NCI-H1417 treated with DMSO at 0.1 percent for 48 hours (cell line): ENCODE measurements at regions not wholly inside any gene's neighbourhood (a gene's known extent, or its start where the extent isn't known, plus 50 kb on each side); places are given as distances from the start of the nearest gene placed in this dataset.
"Not testable (repeated sequence)": the region's sequence is repeated elsewhere in the genome, so short reads cannot be mapped to it uniquely, and the experiment has no call there.

Source experiments
- DNase-seq: peaks from one replicate; lab custom pipeline; 2025; lab: John Stamatoyannopoulos, UW

DNA sequence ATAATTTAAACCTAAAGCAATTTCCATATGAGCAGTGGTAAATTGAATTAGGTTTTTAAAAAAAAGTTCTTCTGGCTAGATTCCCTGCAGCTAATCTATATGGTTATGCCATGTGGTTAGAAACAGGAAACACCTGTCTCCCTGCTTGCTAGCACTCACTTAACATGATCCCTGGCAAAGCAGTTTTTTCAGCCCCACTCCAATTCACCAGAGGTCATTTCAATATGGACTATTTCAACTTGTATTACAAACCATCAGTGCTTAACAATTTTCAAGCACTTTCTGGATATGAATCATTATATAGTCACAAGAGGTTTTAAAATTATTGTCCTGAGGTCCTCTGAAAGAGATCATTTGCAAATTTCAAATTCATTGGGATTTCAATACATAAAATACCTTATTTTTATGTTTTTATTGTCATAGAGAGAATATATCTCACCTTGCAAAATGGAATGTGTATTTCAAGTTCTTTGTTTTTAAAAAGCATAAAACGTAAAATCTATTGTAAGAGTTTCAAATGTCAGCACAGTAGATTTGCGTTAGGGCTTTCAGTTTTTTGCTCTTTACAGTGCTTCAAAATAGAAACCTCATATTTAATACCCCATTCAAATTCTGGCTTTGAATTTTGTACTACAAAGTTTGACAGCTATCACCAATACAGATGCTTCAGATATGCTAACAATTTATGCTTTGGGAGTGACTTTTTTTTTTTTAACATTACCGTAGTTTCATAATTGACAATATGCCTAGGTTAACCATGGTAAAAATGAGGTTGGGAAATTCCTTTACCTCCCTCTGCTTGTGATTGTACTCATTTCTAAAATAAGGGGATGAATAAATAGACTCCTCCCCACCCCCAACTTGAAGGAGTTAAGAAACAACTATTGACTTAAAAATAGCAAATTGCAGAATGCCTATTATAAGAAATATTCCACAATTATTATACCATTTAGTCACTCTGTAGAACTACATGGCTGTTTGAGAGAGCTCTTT is 117.5 kb upstream of the HGF start:
- peak; percentile 40 for DNase-seq

DNA sequence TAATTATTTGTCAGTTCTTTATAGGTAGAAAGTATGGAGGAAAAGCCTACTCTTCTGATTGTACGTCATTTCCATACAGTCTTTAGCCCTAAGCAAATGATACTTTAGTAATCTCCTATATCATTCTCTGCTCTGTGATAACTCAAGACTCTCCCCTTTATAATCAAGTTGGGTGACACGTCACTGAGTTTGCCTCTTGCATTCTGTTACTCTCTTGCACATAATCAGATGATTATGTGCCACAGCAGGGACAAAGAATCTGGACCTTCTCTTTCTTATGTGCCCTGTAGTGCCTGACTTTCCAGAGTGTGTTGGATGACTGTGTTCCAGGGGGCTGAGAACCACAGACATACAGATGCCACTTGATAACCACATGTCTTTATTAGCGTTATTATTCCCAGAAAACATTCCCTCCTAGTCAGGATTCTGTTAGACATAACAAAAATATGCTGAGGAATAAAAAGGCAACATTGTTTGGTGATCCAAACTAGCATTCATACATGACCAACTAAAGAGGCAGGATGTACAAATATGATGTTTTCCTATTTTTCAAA is 116.4 kb upstream of the HGF start:
- DNase-seq = no peak

DNA sequence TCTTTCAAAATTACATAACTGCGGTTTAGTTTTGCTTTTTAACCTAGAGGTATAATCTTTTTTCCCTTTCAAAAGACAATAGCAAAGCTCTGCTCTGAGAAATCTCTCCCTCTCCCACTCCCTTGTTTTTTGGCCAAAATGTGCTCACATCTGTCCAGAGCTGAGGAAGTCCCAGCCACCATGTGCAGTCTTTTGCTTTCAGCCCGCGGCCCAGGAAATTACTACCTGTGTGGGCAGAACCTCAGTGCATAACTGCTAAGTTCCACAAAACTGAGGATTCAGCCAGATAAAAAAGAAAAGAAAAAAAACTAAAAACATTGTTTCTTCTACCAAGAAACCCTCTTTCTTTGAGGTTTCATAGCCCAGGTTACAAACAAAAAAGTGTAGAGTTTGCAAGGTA is 115.0 kb upstream of the HGF start:
- DNase-seq = no peak

DNA sequence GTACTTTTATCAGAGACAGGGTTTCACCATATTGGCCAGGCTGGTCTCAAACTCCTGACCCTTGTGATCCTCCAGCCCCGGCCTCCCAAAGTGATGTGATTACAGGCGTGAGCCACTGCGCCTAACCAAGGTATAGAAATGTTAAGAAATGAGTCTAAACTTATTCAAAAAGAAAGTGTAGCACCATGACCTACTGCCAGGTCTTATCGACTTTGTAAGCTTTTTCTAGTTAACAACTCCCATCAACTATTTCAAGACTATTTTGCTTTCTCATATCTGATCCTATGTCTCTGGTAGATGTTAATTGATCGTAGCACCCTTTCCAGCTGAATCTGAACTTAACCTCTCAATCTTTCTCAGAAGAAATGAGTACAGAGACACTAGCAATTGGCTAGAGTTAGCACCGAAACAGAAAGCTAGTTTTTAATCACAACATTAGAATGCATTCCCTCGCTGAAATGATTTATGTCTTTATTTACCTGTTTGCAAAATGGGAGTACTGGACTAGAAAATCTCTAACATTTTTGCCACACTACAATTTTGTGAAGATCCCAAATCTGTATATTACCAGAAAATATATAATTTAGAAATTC is 114.0 kb upstream of the HGF start:
- no peak for DNase-seq

DNA sequence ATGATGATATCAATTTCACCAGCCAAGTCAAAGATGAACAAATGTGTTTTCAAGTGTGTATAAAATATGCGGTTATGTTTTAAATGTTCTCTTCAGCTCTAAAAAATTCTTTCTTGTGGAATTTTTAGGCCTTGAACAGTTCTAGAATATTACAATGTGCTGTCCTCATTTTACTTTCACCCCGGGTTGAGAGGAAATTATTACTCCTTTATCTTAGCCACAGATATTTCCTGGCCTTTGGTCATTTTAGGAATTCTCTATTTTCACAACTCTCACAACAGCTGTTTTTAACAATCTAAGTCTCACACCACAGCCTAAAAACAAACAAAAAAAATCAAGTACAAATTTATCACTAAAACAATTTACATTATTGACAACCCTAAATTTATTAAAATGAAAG is 112.2 kb upstream of the HGF start:
- no peak for DNase-seq

DNA sequence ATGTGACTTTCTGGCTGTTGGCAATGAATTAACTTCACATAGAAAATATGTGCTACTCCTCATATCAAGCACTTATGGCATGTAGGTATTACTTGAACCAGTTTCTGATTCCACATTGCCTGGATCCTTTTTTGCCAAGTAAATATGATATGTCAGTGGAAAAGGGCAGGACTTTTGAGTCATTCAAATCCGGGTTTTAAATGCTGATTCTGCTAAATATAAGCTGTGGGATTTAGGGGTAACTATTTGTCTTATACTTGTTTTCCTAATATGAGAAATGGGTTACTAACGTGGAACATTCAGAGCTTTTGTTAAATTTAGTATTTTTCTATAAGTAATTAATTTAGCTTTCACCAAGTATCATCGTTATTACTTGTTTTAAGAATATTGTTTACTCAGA is 108.0 kb upstream of the HGF start:
- no peak for DNase-seq

DNA sequence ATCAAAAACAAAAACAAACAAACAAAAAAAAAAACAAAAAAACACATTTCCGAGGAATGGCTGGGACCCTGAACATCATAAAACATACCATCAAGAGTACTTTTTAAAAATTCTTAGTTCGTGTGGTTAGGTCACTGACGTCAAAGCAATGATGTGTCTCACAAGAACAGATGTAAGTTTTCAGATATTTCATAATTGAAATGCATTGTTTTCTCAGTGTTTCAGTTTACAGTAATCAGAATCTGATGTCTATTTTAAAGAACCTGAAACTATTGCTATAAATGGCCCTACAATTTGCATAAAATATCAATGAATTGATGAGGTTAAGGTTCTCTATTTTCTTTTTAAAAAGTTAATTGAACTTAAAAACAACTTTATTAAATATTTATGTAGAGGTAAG is 103.7 kb upstream of the HGF start:
- no peak for DNase-seq

DNA sequence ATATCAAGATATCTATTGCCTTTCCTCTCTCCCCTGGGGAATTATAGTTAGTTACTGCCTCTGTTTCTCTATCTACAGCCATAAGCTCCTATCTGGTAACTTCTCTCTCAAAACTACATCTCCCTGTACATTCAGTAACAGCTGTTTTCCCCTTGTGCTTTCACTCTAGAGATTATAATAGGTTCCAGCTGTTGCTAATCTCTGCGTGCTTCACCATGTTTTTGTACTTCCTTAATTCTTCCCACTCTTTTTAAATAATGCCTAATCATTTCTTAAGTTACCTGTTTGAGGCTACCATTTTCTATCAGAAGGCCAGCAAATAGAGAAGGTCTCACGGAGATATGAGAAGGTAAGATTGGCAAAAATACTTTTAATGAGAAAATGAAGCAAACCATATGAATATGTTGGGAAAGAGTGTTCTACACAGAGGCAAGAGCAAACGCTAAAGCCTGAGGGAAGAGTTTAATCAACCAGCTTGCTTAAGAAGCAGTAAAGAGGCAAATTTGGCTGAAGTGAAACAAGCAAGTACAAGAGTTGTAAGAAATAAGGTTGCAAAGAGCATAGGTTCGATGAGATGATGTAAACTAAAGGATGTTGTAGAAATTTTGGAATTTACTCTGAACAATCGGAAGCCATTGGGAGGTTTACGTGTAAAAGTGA is 101.9 kb upstream of the HGF start:
- DNase-seq = no peak

DNA sequence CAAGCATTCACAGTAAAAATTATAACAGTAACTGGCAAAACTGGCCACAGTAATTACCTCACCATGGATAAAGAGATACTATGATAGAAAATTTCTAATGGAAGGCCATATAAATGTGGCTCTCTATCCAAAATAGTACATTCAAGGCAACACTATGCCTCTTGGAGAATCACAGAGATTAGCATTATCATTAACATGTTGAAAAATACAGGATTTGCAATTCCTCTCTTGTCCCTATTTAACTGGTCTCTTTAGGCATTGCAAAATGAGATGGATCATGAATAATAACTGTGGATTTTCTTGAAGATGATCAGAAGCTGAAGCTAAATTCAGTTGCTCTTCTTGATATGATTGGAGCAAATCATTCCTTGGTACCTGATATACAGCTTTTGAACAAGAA is 100.8 kb upstream of the HGF start:
- DNase-seq = no peak

DNA sequence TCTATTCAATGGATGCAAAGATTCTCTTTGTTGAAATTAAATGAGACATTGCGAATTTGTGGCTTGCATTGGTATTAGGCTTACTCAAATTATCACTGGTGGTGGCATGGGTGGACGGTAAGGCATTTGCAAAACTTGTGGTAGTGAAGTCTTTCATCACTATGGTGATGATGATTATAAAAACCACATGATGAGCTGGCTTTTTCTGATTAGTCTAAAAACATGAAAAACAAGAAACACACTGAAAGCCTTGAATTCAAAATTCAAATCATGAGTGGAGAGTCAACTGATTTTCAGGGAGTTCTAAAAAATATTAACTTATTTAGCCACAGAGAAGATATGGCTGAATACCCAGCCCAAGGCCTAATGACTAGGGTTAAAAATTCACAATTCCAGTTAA is 99.8 kb upstream of the HGF start:
- DNase-seq = no peak

DNA sequence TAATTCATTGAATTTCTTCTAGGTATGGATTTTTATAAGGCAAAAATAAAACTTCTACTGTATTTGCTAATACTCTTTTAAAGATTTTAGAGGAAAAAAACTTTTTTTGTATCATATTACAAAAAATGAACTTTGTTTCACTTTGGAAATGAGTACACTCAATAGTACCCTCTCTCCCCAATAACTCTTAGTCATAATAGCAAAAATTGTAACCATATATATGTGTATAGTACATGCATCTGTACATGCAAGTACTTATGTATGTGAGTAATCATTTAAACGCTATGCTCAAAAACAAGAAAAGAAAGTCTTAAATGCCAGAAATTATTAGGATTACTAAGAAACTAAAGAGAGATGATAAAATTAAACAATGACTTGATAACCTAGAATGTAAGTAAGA is 95.9 kb upstream of the HGF start:
- no peak for DNase-seq

DNA sequence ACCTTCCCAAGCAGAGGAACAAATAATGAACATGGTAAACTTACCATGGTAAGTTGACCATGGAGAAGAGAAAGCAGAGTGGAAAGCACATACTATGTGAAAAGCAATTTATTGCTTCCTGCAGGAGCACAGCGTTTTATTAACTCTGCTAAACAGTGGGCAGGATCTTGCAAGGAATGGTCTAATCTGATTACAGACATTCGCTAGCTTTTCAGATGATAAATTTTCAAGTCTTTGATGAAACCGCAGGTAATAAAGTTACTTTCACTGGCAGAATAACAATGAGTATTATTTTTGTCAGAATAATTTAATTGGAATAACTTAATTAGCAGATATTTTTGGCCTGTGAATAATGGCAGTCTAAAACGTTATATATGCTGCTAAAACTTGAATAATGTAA is 89.6 kb upstream of the HGF start:
- no peak for DNase-seq

DNA sequence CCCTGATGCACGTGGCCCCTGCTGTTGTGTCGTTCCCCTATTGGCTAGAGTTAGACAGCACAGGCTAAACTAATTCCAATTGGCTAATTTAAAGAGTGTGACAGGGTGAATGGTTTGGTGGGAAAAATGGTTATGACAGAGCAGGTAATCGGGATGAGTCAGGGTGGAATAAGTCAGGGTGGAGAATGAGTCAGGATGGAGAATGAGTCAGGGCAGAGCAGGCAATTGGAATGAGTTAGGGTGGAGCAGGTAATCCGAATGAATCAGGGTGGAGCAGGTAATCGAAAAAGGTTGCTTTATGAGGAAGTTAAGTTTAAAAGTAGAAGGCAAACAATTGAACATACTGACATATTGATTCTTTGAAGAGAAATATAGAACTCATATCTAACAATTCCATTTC is 89.0 kb upstream of the HGF start:
- DNase-seq = not testable (repeated sequence)

DNA sequence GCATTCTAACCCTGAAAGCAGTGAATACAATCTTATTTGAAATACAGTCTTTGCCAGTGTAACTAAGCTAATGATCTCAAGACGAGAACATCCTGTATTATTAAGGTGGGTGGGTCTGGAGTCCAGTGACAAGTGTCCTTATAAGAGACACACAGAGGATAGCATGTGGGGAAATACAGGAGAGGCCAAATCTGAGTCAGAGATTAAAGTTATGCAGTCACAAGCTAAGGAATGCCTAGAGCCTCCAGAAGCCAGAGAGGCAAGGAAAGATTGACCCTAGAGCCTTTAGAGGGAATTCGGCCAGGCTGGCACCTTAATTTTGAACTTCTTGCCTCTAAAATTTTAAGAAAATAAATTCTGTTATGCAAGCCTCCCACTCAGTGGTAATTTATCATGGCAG is 87.5 kb upstream of the HGF start:
- DNase-seq = no peak

DNA sequence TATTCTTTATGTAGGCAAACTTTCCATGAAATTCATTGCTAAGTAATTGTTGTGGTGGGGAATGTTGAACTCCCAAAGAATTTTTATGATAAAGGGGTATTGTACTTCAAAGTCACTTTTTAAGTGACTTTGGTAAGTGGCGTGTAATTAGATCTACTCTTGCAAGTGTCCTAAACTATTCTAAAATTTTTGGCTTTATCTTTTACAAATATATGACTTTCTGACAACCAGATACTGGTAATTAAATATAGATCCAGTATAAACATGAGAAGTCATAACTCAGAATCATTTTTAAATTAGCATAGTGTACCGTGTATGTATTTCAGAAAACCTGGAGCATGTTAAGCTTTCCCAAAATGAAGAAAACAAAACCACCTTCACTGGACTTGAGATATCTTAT is 84.7 kb upstream of the HGF start:
- DNase-seq = no peak

DNA sequence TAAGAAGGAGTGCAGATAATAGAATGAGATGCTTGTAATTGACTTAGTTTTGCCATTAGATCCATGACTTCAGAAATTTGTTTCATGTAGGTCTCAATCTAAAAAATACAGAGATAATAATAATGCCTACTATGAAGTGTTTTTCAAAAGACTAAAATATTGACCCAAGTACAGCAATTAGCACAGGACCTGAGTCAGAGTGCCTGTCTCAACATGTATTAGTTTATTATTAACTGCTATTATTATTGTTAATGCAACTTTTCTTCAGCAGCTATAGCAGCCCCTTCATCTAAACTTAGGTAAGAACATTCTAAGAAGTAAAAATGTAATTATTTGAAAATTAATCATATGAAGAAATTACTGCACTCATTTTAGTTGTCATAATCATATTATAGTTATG is 82.9 kb upstream of the HGF start:
- DNase-seq = no peak

DNA sequence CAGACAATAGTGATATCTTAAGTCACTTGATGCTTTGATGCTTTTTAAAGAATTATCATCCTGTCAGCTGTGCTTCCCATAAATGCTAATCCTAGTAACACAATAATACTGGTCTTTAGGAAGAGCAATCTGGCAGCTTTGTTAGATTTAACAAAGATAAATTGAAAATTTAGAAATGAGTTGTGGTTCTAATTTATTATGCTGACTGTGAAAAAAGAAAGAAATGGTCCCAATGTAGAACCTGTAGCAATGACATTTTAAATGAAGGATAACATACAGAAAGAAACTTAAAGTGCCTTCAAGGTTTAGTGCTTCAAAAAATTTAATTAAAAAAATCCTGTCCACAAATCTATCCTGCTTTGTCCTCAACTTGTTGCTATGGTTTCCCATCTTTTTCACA is 81.6 kb upstream of the HGF start:
- DNase-seq = no peak

DNA sequence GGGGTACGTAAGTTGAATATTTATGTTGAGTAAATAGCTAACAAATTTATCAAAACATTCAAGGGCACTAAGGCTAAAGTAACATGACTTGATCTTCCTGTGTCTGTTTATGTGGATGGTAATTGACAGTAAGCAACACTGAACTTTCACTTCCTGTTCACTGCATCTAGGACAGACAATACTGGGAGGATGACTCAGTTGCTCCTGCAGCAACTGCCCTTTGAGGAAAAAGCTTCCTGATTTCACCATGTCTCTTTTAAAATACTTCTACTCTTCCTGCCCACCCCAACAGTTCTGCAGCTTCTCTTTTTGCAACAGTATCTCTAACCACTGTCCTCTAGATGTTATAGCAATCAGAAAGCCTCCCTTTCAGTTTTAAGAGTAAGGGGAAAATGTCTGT is 76.6 kb upstream of the HGF start:
- DNase-seq = no peak

DNA sequence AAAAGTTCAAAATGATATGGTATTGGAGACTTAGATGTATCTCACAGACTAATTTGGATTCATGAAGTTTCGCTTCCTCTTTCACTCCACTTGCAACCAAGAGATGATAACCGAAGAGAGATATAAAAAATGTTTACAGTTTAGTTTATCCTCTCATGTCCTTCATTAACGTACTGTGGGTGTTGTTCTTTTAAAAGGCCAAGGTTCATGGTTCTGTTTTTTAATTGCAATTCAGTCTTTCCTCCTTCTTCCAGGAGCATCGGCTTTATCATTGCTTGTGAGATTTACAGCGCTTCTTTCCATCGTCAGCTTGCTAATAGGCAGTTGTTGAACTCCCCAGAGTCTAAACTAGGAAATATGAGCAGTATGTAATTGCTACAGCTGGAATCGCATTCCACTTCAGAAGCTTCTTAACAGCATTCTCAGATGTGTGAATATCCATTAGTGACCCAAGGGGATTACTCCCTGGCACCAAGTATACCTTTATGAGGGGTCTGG is 75.9 kb upstream of the HGF start:
- no peak for DNase-seq

DNA sequence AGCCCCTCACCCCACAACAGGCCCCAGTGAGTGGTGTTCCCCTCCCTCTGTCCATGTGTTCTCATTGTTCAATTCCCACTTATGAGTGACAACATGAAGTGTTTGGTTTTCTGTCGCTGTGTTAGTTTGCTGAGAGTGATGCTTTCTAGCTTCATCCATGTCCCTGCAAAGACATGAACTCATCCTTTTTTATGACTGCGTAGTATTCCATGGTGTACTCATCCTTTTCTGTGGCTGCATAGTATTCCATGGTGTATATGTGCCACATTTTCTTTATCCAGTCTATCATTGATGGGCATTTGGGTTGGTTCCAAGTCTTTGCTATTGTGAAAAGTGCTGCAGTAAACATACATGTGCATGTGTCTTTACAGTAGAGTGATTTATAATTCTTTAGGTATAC is 73.8 kb upstream of the HGF start:
- not testable (repeated sequence) for DNase-seq

DNA sequence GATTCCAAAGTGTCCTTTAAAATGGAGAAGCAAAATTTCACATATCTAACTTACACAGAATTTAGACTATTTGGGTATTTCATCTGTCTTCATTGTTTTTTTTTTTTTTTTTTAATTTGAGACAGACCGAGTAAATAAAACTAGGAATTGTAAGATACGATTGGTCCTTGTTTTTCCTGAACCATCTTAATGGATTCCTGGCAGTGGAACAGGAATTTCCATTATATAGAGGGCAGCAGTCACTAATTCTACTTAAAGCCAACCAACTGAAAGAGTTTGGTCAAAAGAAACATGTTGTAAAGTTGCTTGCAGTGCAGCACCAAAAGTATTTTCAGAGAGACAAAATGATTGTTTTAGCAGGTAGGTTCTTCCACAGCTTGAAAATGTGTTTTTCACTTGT is 72.5 kb upstream of the HGF start:
- no peak for DNase-seq

DNA sequence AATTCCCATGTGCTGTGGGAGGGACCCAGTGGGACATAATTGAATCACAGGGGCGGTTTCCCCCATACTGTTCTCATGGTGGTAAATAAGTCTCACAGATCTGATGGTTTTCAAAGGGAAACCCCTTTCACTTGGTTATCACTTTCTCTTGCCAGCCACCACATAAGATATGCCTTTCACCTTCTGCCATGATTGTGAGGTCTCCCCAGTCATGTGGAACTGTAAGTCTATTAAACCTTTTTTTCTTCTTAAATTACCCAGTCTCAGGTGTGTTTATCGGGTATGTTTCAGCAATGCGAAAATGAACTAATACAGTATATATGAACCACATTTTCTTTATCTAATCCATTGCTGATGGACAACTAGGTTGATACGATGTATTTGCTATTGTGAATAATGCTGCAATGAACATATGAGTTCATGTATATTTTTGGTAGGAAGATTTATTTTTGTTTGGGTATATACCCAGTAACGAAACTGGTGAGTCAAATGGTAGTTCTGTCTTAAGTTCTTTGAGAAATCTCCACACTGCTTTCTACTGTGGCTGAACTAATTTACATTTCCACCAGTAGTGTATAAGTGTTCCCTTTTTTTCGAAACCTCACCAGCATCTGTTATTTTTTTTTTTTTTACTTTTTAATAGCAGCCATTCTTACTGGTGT is 70.0 kb upstream of the HGF start:
- no peak for DNase-seq
